Keratinocyte (primary cell): ENCODE measurements at regions not wholly inside any gene's neighbourhood (a gene's known extent, or its start where the extent isn't known, plus 50 kb on each side); places are given as distances from the start of the nearest gene placed in this dataset.

Source experiments
- DNase-seq: peaks from one replicate; pipeline ENCODE4 v3.0.0-alpha.2; 2011; ENCODE audit warnings: low read depth, missing footprints, low spot score
- FAIRE-seq: peaks from 2 replicates; lab custom pipeline; 2011; peaks lifted over from hg19 to GRCh38; lab: Jason Lieb, UNC
- H2AFZ ChIP-seq: 2 replicates; pipeline ENCODE4 v1.6.0; 2012; ENCODE audit warnings: low read length, control low read depth, inconsistent platforms; ENCODE audit not compliant: control insufficient read depth
- H3K27ac ChIP-seq: 2 replicates; pipeline ENCODE4 v1.5.1; 2011; ENCODE audit warnings: low read length; ENCODE audit not compliant: control insufficient read depth, insufficient read depth
- H3K27me3 ChIP-seq: 3 replicates; pipeline ENCODE4 v1.6.0; 2011; ENCODE audit warnings: low read length; ENCODE audit not compliant: control insufficient read depth, insufficient read depth; ENCODE audit errors: extremely low read depth
- H3K36me3 ChIP-seq, 2 experiments: 2 replicates in 1 of 2; 3 replicates in 1 of 2; pipeline ENCODE4 v1.5.1; 2011; ENCODE audit warnings: low read length in 2 of 2, mild to moderate bottlenecking in 1 of 2; ENCODE audit not compliant: control insufficient read depth in 2 of 2, insufficient read depth in 2 of 2; ENCODE audit errors: extremely low read depth in 1 of 2
- H3K4me1 ChIP-seq: 3 replicates; pipeline ENCODE4 v1.5.1; 2011; ENCODE audit warnings: low read length; ENCODE audit not compliant: control insufficient read depth, insufficient read depth; ENCODE audit errors: extremely low read depth
- H3K4me2 ChIP-seq: 3 replicates; pipeline ENCODE4 v1.6.0; 2011; ENCODE audit warnings: low read depth, low read length; ENCODE audit not compliant: control insufficient read depth, insufficient read depth; ENCODE audit errors: extremely low read depth
- H3K4me3 ChIP-seq, 3 experiments: fragments of 200-600 bp in 1 of 3; sonication (generic) in 1 of 3; 2 replicates in 2 of 3; 3 replicates in 1 of 3; pipeline ENCODE4 v1.5.1; 2011 to 2016; ENCODE audit warnings: low read length in 3 of 3, mild to moderate bottlenecking in 3 of 3, control low read depth in 2 of 3, inconsistent platforms in 1 of 3, low read depth in 1 of 3, mixed read lengths in 1 of 3, mixed run types in 1 of 3, moderate library complexity in 1 of 3; ENCODE audit not compliant: control insufficient read depth in 2 of 3, insufficient read depth in 2 of 3; ENCODE audit errors: extremely low read depth in 1 of 3
- H3K79me2 ChIP-seq: 2 replicates; pipeline ENCODE4 v1.6.0; 2012; ENCODE audit warnings: low read length; ENCODE audit not compliant: control insufficient read depth, insufficient read depth
- H3K9ac ChIP-seq: 3 replicates; pipeline ENCODE4 v1.6.0; 2011; ENCODE audit warnings: low read length; ENCODE audit not compliant: control insufficient read depth, insufficient read depth; ENCODE audit errors: extremely low read depth
- H3K9me1 ChIP-seq: 3 replicates; pipeline ENCODE4 v1.6.0; 2011; ENCODE audit warnings: low read length; ENCODE audit not compliant: control insufficient read depth, insufficient read depth; ENCODE audit errors: extremely low read depth
- H3K9me3 ChIP-seq: 2 replicates; pipeline ENCODE4 v1.5.1; 2012; ENCODE audit warnings: low read depth, low read length; ENCODE audit not compliant: control insufficient read depth
- H4K20me1 ChIP-seq: 3 replicates; pipeline ENCODE4 v1.6.0; 2011; ENCODE audit warnings: low read length; ENCODE audit not compliant: control insufficient read depth, insufficient read depth; ENCODE audit errors: extremely low read depth
- CTCF ChIP-seq, 3 experiments: IDR thresholded peaks in 1 of 3; conservative IDR thresholded peaks in 1 of 3; optimal IDR thresholded peaks in 1 of 3; 2 replicates in 2 of 3; 3 replicates in 1 of 3; pipeline versions ENCODE3 to v1.5.1; 2011; ENCODE audit warnings: low read length in 3 of 3, mild to moderate bottlenecking in 3 of 3, moderate library complexity in 2 of 3, control low read depth in 1 of 3, inconsistent platforms in 1 of 3; ENCODE audit not compliant: insufficient read depth in 2 of 3; ENCODE audit errors: extremely low read depth in 1 of 3
- EZH2 ChIP-seq: IDR thresholded peaks from one replicate; pipeline ENCODE4 v1.6.1; 2012; ENCODE audit warnings: inconsistent platforms, mild to moderate bottlenecking, low read length, moderate library complexity
- dilution Hi-C: fragments of 300-500 bp; cut with MboI; formaldehyde crosslinking; loops from one replicate; pipeline ENCODE4 v1.7.0; 2020; ENCODE audit warnings: low sequenced_read_pairs; ENCODE audit not compliant: extremely low pct_ligation_motif_present

- no peaks in the 10 kb centered on the region for H3K9me1 ChIP-seq
- H3K4me2 ChIP-seq, result no peak overlapping the region
- H3K4me1 ChIP-seq, result no peaks in the 10 kb centered on the region
- no peaks in the 10 kb centered on the region for H3K9me3 ChIP-seq
- no peak overlapping the region for H3K27ac ChIP-seq
- dilution Hi-C loops, result no loop called here
- no peak overlapping the region for H2AFZ ChIP-seq
- FAIRE-seq, result no peak
- H3K79me2 ChIP-seq, result no peaks in the 10 kb centered on the region
- H4K20me1 ChIP-seq, result no peaks in the 10 kb centered on the region
- no peaks in the 10 kb centered on the region for H3K36me3 ChIP-seq
- no peak overlapping the region for H3K9ac ChIP-seq
- TF ChIP-seq EZH2 (no peak), CTCF (optimal IDR thresholded peaks at IDR 0.05 in 1 of 3, IDR thresholded peaks at IDR 0.05 in 1 of 3, conservative IDR thresholded peaks at IDR 0.05 in 1 of 3; ENCODE audit: extremely low read depth in 1 of 3, insufficient read depth in 2 of 3, low read length in 3 of 3) (no peak)
- DNase-seq, result no peak
- no peak overlapping the region for H3K4me3 ChIP-seq
- peaks cover 6% of the 10 kb centered on the region for H3K27me3 ChIP-seq
These were observed 363.9 kb upstream of the CDH5 start for GRCh38 chr16:66002601-66003000.

GRCh38 chr16:66001432-66001831 is 365.1 kb upstream of the CDH5 start:
- TF ChIP-seq EZH2 (no peak), CTCF (optimal IDR thresholded peaks at IDR 0.05 in 1 of 3, IDR thresholded peaks at IDR 0.05 in 1 of 3, conservative IDR thresholded peaks at IDR 0.05 in 1 of 3; ENCODE audit: extremely low read depth in 1 of 3, insufficient read depth in 2 of 3, low read length in 3 of 3) (no peak)
- Histone ChIP-seq H3K27me3 (peaks cover 6% of the 10 kb centered on the region), H2AFZ (no peak overlapping the region), H3K79me2 (no peaks in the 10 kb centered on the region), H3K4me3 (no peak overlapping the region), H3K36me3 (no peaks in the 10 kb centered on the region), H3K4me2 (no peak overlapping the region), H3K9ac (no peak overlapping the region), H3K9me1 (no peaks in the 10 kb centered on the region), H3K4me1 (no peaks in the 10 kb centered on the region), H3K9me3 (no peaks in the 10 kb centered on the region), H3K27ac (no peak overlapping the region), H4K20me1 (no peaks in the 10 kb centered on the region)
- DNase-seq (no peak), FAIRE-seq (no peak)
- dilution Hi-C loops, result no loop called here
